K562 (cell line): ENCODE measurements at regions not wholly inside any gene's neighbourhood (a gene's known extent, or its start where the extent isn't known, plus 50 kb on each side); places are given as distances from the start of the nearest gene placed in this dataset.

ENCODE experiments used
- ATAC-seq: fragments of 200-7000 bp; cut with Tn5 transposase; 3 replicates; pipeline ENCODE4 v1.9.1; 2020; ENCODE audit warnings: moderate library complexity
- BruUV-seq: library from RNA; stranded (reverse); fragments of 400-500 nt; replicated peaks from 2 replicates; lab custom pipeline; 2021; lab: Mats Ljungman, UMichigan
- CTCF ChIA-PET: fragments of 300-600 bp; formaldehyde crosslinking; extraction: SDS; loops from one replicate; lab custom pipeline; 2021; ENCODE audit warnings: low intra/inter-chr PET ratio; lab: Yijun Ruan, JAX
- POLR2A ChIA-PET: fragments of 300-600, 350-650 bp; sonication (Branson Sonifier 250); formaldehyde crosslinking; extraction: SDS; loops from one replicate; lab custom pipeline; 2021; ENCODE audit warnings: antibody characterized with exemption, inconsistent platforms; lab: Yijun Ruan, JAX
- DNase-seq, 4 experiments: peaks; one replicate each; pipeline versions ENCODE4 v3.0.0 to v3.0.0-alpha.2; 2011 to 2018; ENCODE audit warnings: low spot score in 3 of 4, mixed read lengths in 3 of 4; ENCODE audit errors: extremely low read depth in 1 of 4
- FAIRE-seq: peaks from 2 replicates; lab custom pipeline; 2011; peaks lifted over from hg19 to GRCh38; lab: Jason Lieb, UNC
- H2AFZ ChIP-seq: 2 replicates; pipeline ENCODE4 v1.6.0; 2011; ENCODE audit warnings: low read depth, low read length, control low read depth, inconsistent platforms
- H3K27ac ChIP-seq: fragments of 200-600 bp; 3 replicates; pipeline ENCODE4 v1.8.0; 2011; ENCODE audit warnings: low read depth, mild to moderate bottlenecking, control low read depth, inconsistent platforms, low read length, moderate library complexity, mixed read lengths; ENCODE audit errors: extremely low read depth
- H3K27me3 ChIP-seq, 2 experiments: fragments of 300-600 bp in 1 of 2; 2 replicates in 1 of 2; 3 replicates in 1 of 2; pipeline versions ENCODE4 v1.6.0 to v1.8.0; 2011; ENCODE audit warnings: inconsistent platforms in 2 of 2, low read length in 2 of 2, mild to moderate bottlenecking in 1 of 2, mixed read lengths in 1 of 2, moderate library complexity in 1 of 2; ENCODE audit not compliant: control insufficient read depth in 2 of 2, insufficient read depth in 2 of 2
- H3K36me3 ChIP-seq: fragments of 300-600 bp; 3 replicates; pipeline ENCODE4 v1.8.0; 2011; ENCODE audit warnings: mild to moderate bottlenecking, low read length, inconsistent platforms; ENCODE audit not compliant: control insufficient read depth, insufficient read depth
- H3K4me1 ChIP-seq, 2 experiments: fragments of 200-600 bp in 1 of 2; replicated peaks in 1 of 2; 2 replicates in 1 of 2; 3 replicates in 1 of 2; pipeline versions ENCODE4 v1.5.1 to v1.8.0; 2011; ENCODE audit warnings: inconsistent platforms in 2 of 2, low read length in 2 of 2, mild to moderate bottlenecking in 1 of 2, mixed read lengths in 1 of 2, moderate library complexity in 1 of 2; ENCODE audit not compliant: control insufficient read depth in 2 of 2, insufficient read depth in 2 of 2
- H3K4me2 ChIP-seq: 2 replicates; pipeline ENCODE4 v1.6.1; 2011; ENCODE audit warnings: low read length, control low read depth, inconsistent platforms, mixed read lengths; ENCODE audit not compliant: insufficient read depth
- H3K4me3 ChIP-seq: fragments of 200-600 bp; sonication (generic), shearing (Covaris generic); 2 replicates; pipeline ENCODE4 v1.5.1; 2016; ENCODE audit warnings: control low read depth, inconsistent platforms
- H3K79me2 ChIP-seq: fragments of 200-600 bp; 3 replicates; pipeline ENCODE4 v1.8.0; 2011; ENCODE audit warnings: low read length, inconsistent platforms; ENCODE audit not compliant: control insufficient read depth, insufficient read depth
- H3K9ac ChIP-seq, 2 experiments: 2 replicates each; pipeline versions ENCODE4 v1.6.0 to v1.6.1; 2011; ENCODE audit warnings: low read depth in 2 of 2, low read length in 2 of 2, control low read depth in 1 of 2, inconsistent platforms in 1 of 2, mild to moderate bottlenecking in 1 of 2, mixed read lengths in 1 of 2; ENCODE audit not compliant: insufficient read depth in 1 of 2
- H3K9me1 ChIP-seq: one replicate; pipeline ENCODE4 v1.6.0; 2011; ENCODE audit warnings: inconsistent platforms, mild to moderate bottlenecking, low read length, moderate library complexity; ENCODE audit not compliant: control insufficient read depth, insufficient read depth
- H3K9me3 ChIP-seq: replicated peaks from 2 replicates; pipeline ENCODE4 v1.5.1; 2011; ENCODE audit warnings: low read depth, low read length, inconsistent platforms; ENCODE audit not compliant: control insufficient read depth, insufficient read depth
- H4K20me1 ChIP-seq: replicated peaks from 2 replicates; pipeline ENCODE4 v1.6.1; 2011; ENCODE audit warnings: low read length, inconsistent platforms, mixed read lengths; ENCODE audit not compliant: control insufficient read depth, insufficient read depth
- BMI1 ChIP-seq: fragments of 150-350 bp; IDR thresholded peaks from 2 replicates; pipeline ENCODE4 v1.6.1; 2014; ENCODE audit warnings: low read length
- FOXM1 ChIP-seq, 2 experiments: fragments of 450-650 bp in 1 of 2; sonication (generic) in 1 of 2; formaldehyde crosslinking in 1 of 2; IDR thresholded peaks; 2 replicates each; pipeline versions ENCODE4 v1.6.1 to v1.9.0; 2017 to 2022; ENCODE audit warnings: low read depth in 2 of 2, mild to moderate bottlenecking in 2 of 2, missing genetic modification reagents in 1 of 2, moderate library complexity in 1 of 2
- NFE2 ChIP-seq: IDR thresholded peaks from 2 replicates; pipeline ENCODE4 v1.6.1; 2014; ENCODE audit warnings: antibody characterized with exemption, low read depth
- PRDM10 ChIP-seq: fragments of 450-650 bp; IDR thresholded peaks from 2 replicates; pipeline ENCODE4 v1.6.1; 2018; ENCODE audit not compliant: partially characterized antibody
- ZNF3 ChIP-seq: fragments of 250-450 bp; sonication (Bioruptor Pico); IDR thresholded peaks from 2 replicates; pipeline ENCODE4 v1.5.0; 2021; ENCODE audit warnings: mild to moderate bottlenecking, moderate library complexity
- WGBS: fragments of 100-300 bp; shearing (Covaris generic); methylation state at CpG from one replicate; pipeline ENCODE4 v1.1.6; 2016; ENCODE audit warnings: low coverage, mixed read lengths; ENCODE audit not compliant: insufficient coverage; ENCODE audit errors: missing lambda C conversion rate; 5-methylcytosine and 5-hydroxymethylcytosine counted together
- in situ Hi-C: fragments of 300-500 bp; cut with MboI; formaldehyde crosslinking; loops from 4 replicates; pipeline ENCODE4 v1.15.0; 2018; ENCODE audit warnings: inconsistent platforms, mixed read lengths
- intact Hi-C: fragments of 100-400 bp; cut with micrococcal nuclease; formaldehyde crosslinking; loops from 2 replicates; pipeline ENCODE4 v1.14.2; 2022
- TF ChIP-seq, protein P1 (sequence below), 2 experiments: IDR thresholded peaks; 2 replicates each; pipeline ENCODE4 v1.6.1; 2011; ENCODE audit warnings: borderline replicate concordance in 1 of 2, control low read depth in 1 of 2, low read depth in 1 of 2, low read length in 1 of 2, mild to moderate bottlenecking in 1 of 2, mixed read lengths in 1 of 2, moderate library complexity in 1 of 2; ENCODE audit not compliant: insufficient read depth in 1 of 2, insufficient read length in 1 of 2, poor library complexity in 1 of 2, severe bottlenecking in 1 of 2; ENCODE audit errors: extremely low read depth in 1 of 2

DNA sequence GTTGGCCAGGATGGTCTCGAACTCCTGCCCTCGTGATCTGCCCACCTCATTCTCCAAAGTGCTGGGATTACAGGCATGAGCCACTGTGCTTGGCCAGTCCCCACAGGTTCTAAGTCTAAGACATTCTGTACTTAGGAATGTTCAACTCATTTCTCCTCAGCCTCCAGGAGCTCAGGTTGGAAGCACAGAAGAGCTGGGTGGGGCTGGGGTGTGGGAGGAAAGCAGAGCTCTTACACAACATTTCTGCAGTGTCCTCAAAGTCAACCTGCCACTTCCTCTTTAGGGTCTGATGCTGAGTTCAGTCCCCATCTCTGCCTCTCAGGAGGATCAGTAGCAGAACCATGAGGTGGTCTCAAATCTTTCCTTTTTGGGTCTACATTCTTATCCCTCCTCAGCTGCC, 75.5 kb downstream of the MRPL46 start (continued):
- TF ChIP-seq PRDM10 (no peak), FOXM1 (IDR thresholded peaks at IDR 0.05; ENCODE audit: low read depth) (no peak), FOXM1 (CRISPR knock-in tag; IDR thresholded peaks at IDR 0.05; ENCODE audit: low read depth) (no peak), ZNF3 (no peak)

- FAIRE-seq = no peak
- no TSS peak for BruUV-seq
These were observed 76.2 kb downstream of the MRPL46 start for GRCh38 chr15:88391006-88391405.

More at GRCh38 chr15:88391006-88391405, 76.2 kb downstream of the MRPL46 start:
- H3K27me3 ChIP-seq = peaks cover 0 to 7% of the 10 kb centered on the region in 2 experiments; a peak in 2 of 5 replicates
- H2AFZ ChIP-seq = no peak overlapping the region
- no peaks in the 10 kb centered on the region for H3K9me3 ChIP-seq
- no peak overlapping the region for H3K27ac ChIP-seq
- in situ Hi-C loops (no loop called here), intact Hi-C loops (no loop called here)
- DNase-seq (peak in 1 of 4 experiments; percentile 2), ATAC-seq (no peak; the same call in 2 of the 3 replicates)
- no peaks in the 10 kb centered on the region; the same call in 1 of the 2 replicates for H4K20me1 ChIP-seq
- H3K9ac ChIP-seq = no peak overlapping the region; a peak in 1 of 4 replicates
- no peaks in the 10 kb centered on the region for H3K9me1 ChIP-seq
- CTCF ChIA-PET = no interaction called here
- H3K4me3 ChIP-seq = no peak overlapping the region
- TF ChIP-seq, protein P1, sequence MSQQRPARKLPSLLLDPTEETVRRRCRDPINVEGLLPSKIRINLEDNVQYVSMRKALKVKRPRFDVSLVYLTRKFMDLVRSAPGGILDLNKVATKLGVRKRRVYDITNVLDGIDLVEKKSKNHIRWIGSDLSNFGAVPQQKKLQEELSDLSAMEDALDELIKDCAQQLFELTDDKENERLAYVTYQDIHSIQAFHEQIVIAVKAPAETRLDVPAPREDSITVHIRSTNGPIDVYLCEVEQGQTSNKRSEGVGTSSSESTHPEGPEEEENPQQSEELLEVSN (IDR thresholded peaks at IDR 0.05; ENCODE audit: borderline replicate concordance in 1 of 2, extremely low read depth in 1 of 2, insufficient read depth in 1 of 2, insufficient read length in 1 of 2, low read depth in 1 of 2, low read length in 1 of 2, poor library complexity in 1 of 2, severe bottlenecking in 1 of 2) = peak in 1 of 2 experiments; percentile 37
- TF ChIP-seq NFE2 (no peak), BMI1 (no peak)
- POLR2A ChIA-PET = interaction anchor here (0.6 kb wide), 1 partner anchor 47 kb away, joined by 3 read pairs; no protein-coding TSS in a partner anchor
- no peaks in the 10 kb centered on the region for H3K79me2 ChIP-seq
- WGBS = 5% methylated on average over 12 of the region's 12 CpGs
- H3K4me2 ChIP-seq = no peak overlapping the region
- no peaks in the 10 kb centered on the region for H3K36me3 ChIP-seq
- H3K4me1 ChIP-seq = no peaks in the 10 kb centered on the region
